H9 (cell line): ENCODE measurements at regions not wholly inside any gene's neighbourhood (a gene's known extent, or its start where the extent isn't known, plus 50 kb on each side); places are given as distances from the start of the nearest gene placed in this dataset.

ENCODE experiments used
- DNase-seq: peaks from one replicate; pipeline ENCODE4 v3.0.0-alpha.2; 2017
- H2AFZ ChIP-seq: one replicate; pipeline ENCODE4 v1.6.1; 2013; ENCODE audit warnings: mild to moderate bottlenecking, low read length, control low read depth, moderate library complexity
- H2AK5ac ChIP-seq: 2 replicates; pipeline ENCODE4 v1.6.1; 2013; ENCODE audit warnings: low read length, control low read depth, mixed read lengths; ENCODE audit not compliant: insufficient read length
- H2BK120ac ChIP-seq: one replicate; pipeline ENCODE4 v1.6.1; 2013; ENCODE audit warnings: low read depth, mild to moderate bottlenecking, low read length, control low read depth, inconsistent platforms; ENCODE audit not compliant: poor library complexity, severe bottlenecking
- H2BK12ac ChIP-seq: 2 replicates; pipeline ENCODE4 v1.6.1; 2013; ENCODE audit warnings: low read length, control low read depth, mixed read lengths, low read depth; ENCODE audit not compliant: insufficient read length
- H2BK15ac ChIP-seq: 2 replicates; pipeline ENCODE4 v1.6.1; 2013; ENCODE audit warnings: low read depth, low read length, control low read depth
- H2BK20ac ChIP-seq: one replicate; pipeline ENCODE4 v1.6.1; 2013; ENCODE audit warnings: low read depth, mild to moderate bottlenecking, low read length, control low read depth, inconsistent platforms; ENCODE audit not compliant: poor library complexity, severe bottlenecking
- H2BK5ac ChIP-seq: 2 replicates; pipeline ENCODE4 v1.6.1; 2013; ENCODE audit warnings: low read length, control low read depth, mixed read lengths; ENCODE audit not compliant: insufficient read length
- H3K14ac ChIP-seq: 2 replicates; pipeline ENCODE4 v1.6.1; 2013; ENCODE audit warnings: low read length, control low read depth; ENCODE audit not compliant: insufficient read depth
- H3K18ac ChIP-seq: 2 replicates; pipeline ENCODE4 v1.6.1; 2013; ENCODE audit warnings: low read depth, mild to moderate bottlenecking, mixed read lengths, low read length, control low read depth; ENCODE audit not compliant: insufficient read length
- H3K23ac ChIP-seq: 2 replicates; pipeline ENCODE4 v1.6.1; 2013; ENCODE audit warnings: low read length, control low read depth, mixed read lengths, low read depth; ENCODE audit not compliant: insufficient read length
- H3K23me2 ChIP-seq: 2 replicates; pipeline ENCODE4 v1.6.1; 2013; ENCODE audit warnings: low read depth, mild to moderate bottlenecking, mixed read lengths, low read length, control low read depth; ENCODE audit not compliant: insufficient read length, poor library complexity, severe bottlenecking
- H3K27ac ChIP-seq: 2 replicates; pipeline ENCODE4 v1.5.1; 2013; ENCODE audit warnings: low read length, control low read depth, mixed read lengths, low read depth; ENCODE audit not compliant: insufficient read length
- H3K27me3 ChIP-seq: 2 replicates; pipeline ENCODE4 v1.6.1; 2013; ENCODE audit warnings: low read length, control low read depth, inconsistent platforms; ENCODE audit not compliant: insufficient read depth
- H3K4ac ChIP-seq: 2 replicates; pipeline ENCODE4 v1.6.1; 2013; ENCODE audit warnings: low read depth, mild to moderate bottlenecking, control low read depth, inconsistent platforms, low read length, moderate library complexity
- H3K4me1 ChIP-seq: 2 replicates; pipeline ENCODE4 v1.6.1; 2013; ENCODE audit warnings: low read length, control low read depth, inconsistent platforms; ENCODE audit not compliant: insufficient read depth
- H3K4me2 ChIP-seq: 2 replicates; pipeline ENCODE4 v1.6.1; 2013; ENCODE audit warnings: low read length, control low read depth, mixed read lengths; ENCODE audit not compliant: insufficient read length, insufficient read depth
- H3K56ac ChIP-seq: 2 replicates; pipeline ENCODE4 v1.6.1; 2013; ENCODE audit warnings: low read depth, mild to moderate bottlenecking, mixed read lengths, low read length, control low read depth; ENCODE audit not compliant: insufficient read length
- H3K79me1 ChIP-seq: 2 replicates; pipeline ENCODE4 v1.6.1; 2013; ENCODE audit warnings: low read depth, mild to moderate bottlenecking, moderate library complexity, low read length, control low read depth, inconsistent platforms; ENCODE audit not compliant: insufficient read depth, poor library complexity, severe bottlenecking
- H3K79me2 ChIP-seq: 2 replicates; pipeline ENCODE4 v1.6.1; 2013; ENCODE audit warnings: low read length, control low read depth, inconsistent platforms; ENCODE audit not compliant: insufficient read depth
- H3K9ac ChIP-seq: 2 replicates; pipeline ENCODE4 v1.6.1; 2013; ENCODE audit warnings: low read length, control low read depth, mixed read lengths; ENCODE audit not compliant: insufficient read length; ENCODE audit errors: extremely low read depth
- H3K9me3 ChIP-seq: one replicate; pipeline ENCODE4 v1.6.1; 2013; ENCODE audit warnings: low read depth, low read length, inconsistent platforms; ENCODE audit not compliant: control insufficient read depth
- H3T11ph ChIP-seq: one replicate; pipeline ENCODE4 v1.6.1; 2013; ENCODE audit warnings: mild to moderate bottlenecking, low read length, control low read depth, inconsistent platforms
- H4K20me1 ChIP-seq: one replicate; pipeline ENCODE4 v1.6.1; 2013; ENCODE audit not compliant: control insufficient read depth, insufficient read length, insufficient read depth
- H4K5ac ChIP-seq: 2 replicates; pipeline ENCODE4 v1.6.1; 2013; ENCODE audit warnings: low read depth, mild to moderate bottlenecking, mixed read lengths, low read length, control low read depth; ENCODE audit not compliant: insufficient read length
- H4K8ac ChIP-seq: replicated peaks from 2 replicates; pipeline ENCODE4 v1.6.1; 2013; ENCODE audit warnings: low read length, control low read depth, mixed read lengths, low read depth; ENCODE audit not compliant: insufficient read length
- H4K91ac ChIP-seq: 2 replicates; pipeline ENCODE4 v1.6.1; 2013; ENCODE audit warnings: low read depth, mild to moderate bottlenecking, moderate library complexity, mixed read lengths, low read length, control low read depth; ENCODE audit not compliant: insufficient read length
- H3K27ac Mint-ChIP-seq, 3 experiments: 2 replicates in 2 of 3; 3 replicates in 1 of 3; pipeline ENCODE4 v1.8.0; 2020 to 2021; ENCODE audit warnings: mixed read lengths in 3 of 3, mild to moderate bottlenecking in 1 of 3, moderate library complexity in 1 of 3
- H3K27me3 Mint-ChIP-seq: 2 replicates; pipeline ENCODE4 v1.8.0; 2021; ENCODE audit warnings: low read depth, mild to moderate bottlenecking, moderate library complexity, mixed read lengths
- H3K36me3 Mint-ChIP-seq, 3 experiments: 2 replicates in 2 of 3; 3 replicates in 1 of 3; pipeline ENCODE4 v1.8.0; 2020 to 2021; ENCODE audit warnings: low read depth in 3 of 3, mixed read lengths in 3 of 3; ENCODE audit not compliant: insufficient read depth in 1 of 3
- H3K4me1 Mint-ChIP-seq, 2 experiments: 2 replicates each; pipeline ENCODE4 v1.8.0; 2020; ENCODE audit warnings: mixed read lengths in 2 of 2
- H3K4me3 Mint-ChIP-seq, 2 experiments: 2 replicates in 1 of 2; 3 replicates in 1 of 2; pipeline ENCODE4 v1.8.0; 2020 to 2021; ENCODE audit warnings: mild to moderate bottlenecking in 2 of 2, mixed read lengths in 2 of 2, moderate library complexity in 1 of 2
- H3K9me3 Mint-ChIP-seq, 2 experiments: 2 replicates in 1 of 2; 3 replicates in 1 of 2; pipeline ENCODE4 v1.8.0; 2020; ENCODE audit warnings: mild to moderate bottlenecking in 2 of 2, mixed read lengths in 2 of 2, moderate library complexity in 1 of 2
- CTCF ChIP-seq: fragments of 200-600 bp; sonication (generic); conservative IDR thresholded peaks from 3 replicates; pipeline ENCODE4 v1.8.0; 2021; ENCODE audit warnings: antibody characterized with exemption, mild to moderate bottlenecking
- WGBS: extraction: QIAGEN DNeasy Blood & Tissue Kit; methylation state at CpG from one replicate; pipeline ENCODE4 v1.1.7; 2013; ENCODE audit warnings: missing lambda C conversion rate, low lambda C conversion rate, mixed read lengths; ENCODE audit not compliant: insufficient read length; ENCODE audit errors: extremely low coverage; 5-methylcytosine and 5-hydroxymethylcytosine counted together

- no peak overlapping the region for H3K18ac ChIP-seq
- TF ChIP-seq CTCF, result no peak
- no peak for DNase-seq
These were observed 332.3 kb downstream of the CDH7 start for GRCh38 chr18:66083078-66083477.

More at GRCh38 chr18:66083078-66083477, 332.3 kb downstream of the CDH7 start:
- Histone ChIP-seq H2BK120ac (no peak overlapping the region), H2BK15ac (no peak overlapping the region; the same call in 1 of the 2 replicates), H3K27me3 (no peaks in the 10 kb centered on the region), H3K4me2 (no peak overlapping the region), H2BK5ac (no peak overlapping the region), H4K20me1 (no peaks in the 10 kb centered on the region), H3K23me2 (no peaks in the 10 kb centered on the region), H3K79me2 (no peaks in the 10 kb centered on the region), H4K91ac (no peak overlapping the region), H3K4ac (no peak overlapping the region), H2BK12ac (no peak overlapping the region), H2BK20ac (no peak overlapping the region), H3K56ac (no peak overlapping the region), H3K14ac (no peak overlapping the region), H3K4me1 (no peaks in the 10 kb centered on the region), H3K79me1 (no peaks in the 10 kb centered on the region), H3K27ac (no peak overlapping the region), H3K9ac (no peak overlapping the region), H2AFZ (no peak overlapping the region), H3K23ac (no peak overlapping the region), H2AK5ac (no peak overlapping the region), H4K5ac (no peak overlapping the region), H3T11ph (no peak overlapping the region), H4K8ac (no peak overlapping the region), H3K9me3 (no peaks in the 10 kb centered on the region)
- no peaks in the 10 kb centered on the region for H3K36me3 Mint-ChIP-seq
- no peaks in the 10 kb centered on the region for H3K9me3 Mint-ChIP-seq
- H3K4me1 Mint-ChIP-seq, result peaks cover 10% of the 10 kb centered on the region in 2 experiments
- no peaks in the 10 kb centered on the region for H3K27me3 Mint-ChIP-seq
- H3K4me3 Mint-ChIP-seq, result no peak overlapping the region
- H3K27ac Mint-ChIP-seq, result no peak overlapping the region
- no CpG with 5 or more reads among the region's 2 CpGs for WGBS
